HEK293 (cell line): ENCODE measurements at regions not wholly inside any gene's neighbourhood (a gene's known extent, or its start where the extent isn't known, plus 50 kb on each side); places are given as distances from the start of the nearest gene placed in this dataset.

ENCODE experiments used
- CTCF ChIA-PET: fragments of 350-600 bp; formaldehyde crosslinking; extraction: SDS; loops from one replicate; lab custom pipeline; 2021; ENCODE audit warnings: antibody characterized with exemption; lab: Yijun Ruan, JAX
- POLR2A ChIA-PET: fragments of 300-600 bp; formaldehyde crosslinking; extraction: SDS; loops from one replicate; lab custom pipeline; 2020; ENCODE audit warnings: antibody characterized with exemption, inconsistent platforms; lab: Yijun Ruan, JAX
- H3K27ac ChIP-seq: fragments of 200-500 bp; sonication (Bioruptor generic); 2 replicates; pipeline ENCODE4 v1.5.1; 2014; ENCODE audit warnings: low read depth, low read length, control low read depth, inconsistent platforms; ENCODE audit errors: extremely low read depth
- H3K36me3 ChIP-seq, 2 experiments: fragments of 200-500 bp in 1 of 2; sonication (Bioruptor generic) in 1 of 2; 1 replicate in 1 of 2; 2 replicates in 1 of 2; pipeline ENCODE4 v1.5.1; 2014 to 2017; ENCODE audit warnings: inconsistent platforms in 2 of 2, low read length in 2 of 2; ENCODE audit not compliant: control insufficient read depth in 2 of 2, insufficient read depth in 1 of 2
- H3K4me1 ChIP-seq: fragments of 200-500 bp; sonication (Bioruptor generic); 2 replicates; pipeline ENCODE4 v1.5.1; 2014; ENCODE audit warnings: mild to moderate bottlenecking, low read length, inconsistent platforms; ENCODE audit not compliant: control insufficient read depth, insufficient read depth
- H3K4me3 ChIP-seq: 2 replicates; pipeline ENCODE4 v1.5.1; 2011; ENCODE audit warnings: low read depth, mild to moderate bottlenecking, control low read depth, low read length, moderate library complexity
- H3K9me3 ChIP-seq: fragments of 200-500 bp; sonication (Bioruptor generic); 2 replicates; pipeline ENCODE4 v1.5.1; 2014; ENCODE audit warnings: low read depth, low read length, inconsistent platforms; ENCODE audit not compliant: control insufficient read depth, insufficient read depth
- BCL11A ChIP-seq: fragments of 450-650 bp; formaldehyde crosslinking; IDR thresholded peaks from 2 replicates; pipeline ENCODE4 v1.5.1; 2016; ENCODE audit warnings: low read depth, missing biosample characterization, missing genetic modification characterization
- GLIS2 ChIP-seq: fragments of 450-650 bp; formaldehyde crosslinking; IDR thresholded peaks from 2 replicates; pipeline ENCODE4 v1.5.1; 2016; ENCODE audit warnings: missing biosample characterization, missing genetic modification characterization
- HIC1 ChIP-seq: fragments of 450-650 bp; formaldehyde crosslinking; IDR thresholded peaks from 2 replicates; pipeline ENCODE4 v1.5.1; 2016; ENCODE audit warnings: missing biosample characterization, missing genetic modification characterization
- HOXA7 ChIP-seq: sonication (generic); formaldehyde crosslinking; IDR thresholded peaks from 2 replicates; pipeline ENCODE4 v1.8.1; 2022; ENCODE audit warnings: missing genetic modification reagents, borderline replicate concordance
- IKZF3 ChIP-seq: fragments of 450-650 bp; IDR thresholded peaks from 2 replicates; pipeline ENCODE4 v1.5.0; 2018; ENCODE audit warnings: missing biosample characterization, mild to moderate bottlenecking, missing genetic modification characterization, moderate library complexity
- SCRT1 ChIP-seq: fragments of 450-650 bp; formaldehyde crosslinking; IDR thresholded peaks from 2 replicates; pipeline ENCODE4 v1.5.1; 2016; ENCODE audit warnings: missing biosample characterization, missing genetic modification characterization, borderline replicate concordance
- SP7 ChIP-seq: fragments of 450-650 bp; formaldehyde crosslinking; IDR thresholded peaks from 2 replicates; pipeline ENCODE4 v1.5.1; 2016; ENCODE audit warnings: missing biosample characterization, missing genetic modification characterization
- ZBTB10 ChIP-seq: fragments of 450-650 bp; formaldehyde crosslinking; IDR thresholded peaks from 2 replicates; pipeline ENCODE4 v1.5.1; 2016; ENCODE audit warnings: missing biosample characterization, missing genetic modification characterization
- ZBTB17 ChIP-seq: fragments of 450-650 bp; formaldehyde crosslinking; IDR thresholded peaks from 2 replicates; pipeline ENCODE4 v1.5.1; 2016; ENCODE audit warnings: missing biosample characterization, missing genetic modification characterization
- ZBTB44 ChIP-seq: fragments of 450-650 bp; IDR thresholded peaks from 2 replicates; pipeline ENCODE4 v1.5.1; 2018; ENCODE audit warnings: missing biosample characterization, mild to moderate bottlenecking, missing genetic modification characterization
- ZEB2 ChIP-seq: fragments of 450-650 bp; formaldehyde crosslinking; IDR thresholded peaks from 2 replicates; pipeline ENCODE4 v1.5.1; 2016; ENCODE audit warnings: missing biosample characterization, missing genetic modification characterization
- ZFP3 ChIP-seq: fragments of 450-650 bp; formaldehyde crosslinking; IDR thresholded peaks from 2 replicates; pipeline ENCODE4 v1.5.1; 2016; ENCODE audit warnings: low read depth, missing biosample characterization, missing genetic modification characterization
- ZNF10 ChIP-seq: fragments of 450-650 bp; formaldehyde crosslinking; IDR thresholded peaks from 2 replicates; pipeline ENCODE4 v1.5.1; 2017; ENCODE audit warnings: missing biosample characterization, missing genetic modification characterization
- ZNF138 ChIP-seq: fragments of 450-650 bp; formaldehyde crosslinking; IDR thresholded peaks from 2 replicates; pipeline ENCODE4 v1.5.1; 2016; ENCODE audit warnings: missing biosample characterization, missing genetic modification characterization, borderline replicate concordance
- ZNF2 ChIP-seq: fragments of 450-650 bp; formaldehyde crosslinking; IDR thresholded peaks from 2 replicates; pipeline ENCODE4 v1.5.1; 2016; ENCODE audit warnings: missing biosample characterization, missing genetic modification characterization
- ZNF223 ChIP-seq: fragments of 450-650 bp; formaldehyde crosslinking; IDR thresholded peaks from 2 replicates; pipeline ENCODE4 v1.5.1; 2016; ENCODE audit warnings: missing biosample characterization, missing genetic modification characterization
- ZNF23 ChIP-seq: fragments of 450-650 bp; formaldehyde crosslinking; IDR thresholded peaks from 2 replicates; pipeline ENCODE4 v1.5.1; 2016; ENCODE audit warnings: missing biosample characterization, missing genetic modification characterization, borderline replicate concordance
- ZNF292 ChIP-seq: fragments of 450-650 bp; formaldehyde crosslinking; IDR thresholded peaks from 2 replicates; pipeline ENCODE4 v1.5.1; 2016; ENCODE audit warnings: low read depth, missing biosample characterization, missing genetic modification characterization, borderline replicate concordance
- ZNF366 ChIP-seq: fragments of 450-650 bp; formaldehyde crosslinking; conservative IDR thresholded peaks from 2 replicates; pipeline ENCODE4 v1.5.1; 2016; ENCODE audit warnings: missing biosample characterization, missing genetic modification characterization
- ZNF514 ChIP-seq: fragments of 450-650 bp; formaldehyde crosslinking; IDR thresholded peaks from 2 replicates; pipeline ENCODE4 v1.5.1; 2016; ENCODE audit warnings: missing biosample characterization, missing genetic modification characterization
- ZNF544 ChIP-seq: fragments of 450-650 bp; formaldehyde crosslinking; IDR thresholded peaks from 2 replicates; pipeline ENCODE4 v1.5.0; 2017; ENCODE audit warnings: missing biosample characterization, missing genetic modification characterization
- ZNF561 ChIP-seq: fragments of 450-650 bp; IDR thresholded peaks from 2 replicates; pipeline ENCODE4 v1.5.1; 2018; ENCODE audit warnings: missing biosample characterization, missing genetic modification characterization, borderline replicate concordance
- ZNF580 ChIP-seq: fragments of 450-650 bp; formaldehyde crosslinking; IDR thresholded peaks from 2 replicates; pipeline ENCODE4 v1.5.1; 2016; ENCODE audit warnings: missing biosample characterization, missing genetic modification characterization
- ZNF596 ChIP-seq: fragments of 450-650 bp; IDR thresholded peaks from 2 replicates; pipeline ENCODE4 v1.5.0; 2018; ENCODE audit warnings: missing biosample characterization, mild to moderate bottlenecking, missing genetic modification characterization, moderate library complexity
- ZNF626 ChIP-seq: fragments of 450-650 bp; sonication (Bioruptor Pico); formaldehyde crosslinking; IDR thresholded peaks from 2 replicates; pipeline ENCODE4 v1.5.1; 2018; ENCODE audit warnings: missing biosample characterization, missing genetic modification characterization, inconsistent platforms
- ZNF629 ChIP-seq: fragments of 450-650 bp; formaldehyde crosslinking; IDR thresholded peaks from 2 replicates; pipeline ENCODE4 v1.5.1; 2017; ENCODE audit warnings: missing biosample characterization, missing genetic modification characterization
- ZNF701 ChIP-seq: fragments of 450-650 bp; formaldehyde crosslinking; IDR thresholded peaks from 2 replicates; pipeline ENCODE4 v1.5.1; 2016; ENCODE audit warnings: missing biosample characterization, missing genetic modification characterization
- ZNF768 ChIP-seq: fragments of 450-650 bp; formaldehyde crosslinking; IDR thresholded peaks from 2 replicates; pipeline ENCODE4 v1.5.1; 2018; ENCODE audit warnings: missing biosample characterization, mild to moderate bottlenecking, missing genetic modification characterization
- ZNF843 ChIP-seq: fragments of 450-650 bp; formaldehyde crosslinking; IDR thresholded peaks from 2 replicates; pipeline ENCODE4 v1.5.1; 2016; ENCODE audit warnings: missing biosample characterization, missing genetic modification characterization
- ZXDB ChIP-seq: fragments of 450-650 bp; formaldehyde crosslinking; IDR thresholded peaks from 2 replicates; pipeline ENCODE4 v1.5.1; 2016; ENCODE audit warnings: missing biosample characterization, missing genetic modification characterization

GRCh38 chr20:40781327-40782042, 92.4 kb upstream of the MAFB start:
- CTCF ChIA-PET, result interaction anchor here (0.6 to 2.2 kb wide), 3 partner anchors 13 to 845 kb away, joined by 3 to 10 read pairs (median 3); no protein-coding TSS in a partner anchor
- TF ChIP-seq ZFP3 (tag by site-specific recombination) (no peak), ZBTB10 (tag by site-specific recombination) (no peak), ZNF843 (tag by site-specific recombination) (no peak), ZNF514 (no peak), ZNF23 (tag by site-specific recombination) (no peak), ZXDB (tag by site-specific recombination) (no peak), ZNF2 (no peak), ZEB2 (tag by site-specific recombination) (no peak), ZNF544 (tag by site-specific recombination) (no peak), SP7 (tag by site-specific recombination) (no peak)
- POLR2A ChIA-PET, result no interaction called here

GRCh38 chr20:40782043-40782368, 93.0 kb upstream of the MAFB start:
- H3K4me1 ChIP-seq, result no peaks in the 10 kb centered on the region
- no peak overlapping the region for H3K27ac ChIP-seq
- no peak overlapping the region for H3K4me3 ChIP-seq
- H3K9me3 ChIP-seq, result no peaks in the 10 kb centered on the region
- H3K36me3 ChIP-seq, result no peaks in the 10 kb centered on the region
- ChIA-PET POLR2A (no interaction called here), CTCF (interaction anchor here (0.6 to 2.2 kb wide), 4 partner anchors 14 to 41 kb away, joined by 3 to 10 read pairs (median 3); no protein-coding TSS in a partner anchor)
- no peak for TF ChIP-seq IKZF3 (tag by site-specific recombination)
- no peak for TF ChIP-seq ZNF292 (tag by site-specific recombination)
- TF ChIP-seq ZNF629, result no peak
- no peak for TF ChIP-seq SCRT1 (tag by site-specific recombination)
- no peak for TF ChIP-seq ZNF223 (tag by site-specific recombination)
- no peak for TF ChIP-seq HOXA7 (CRISPR knock-in tag)
- TF ChIP-seq BCL11A (tag by site-specific recombination), result no peak
- TF ChIP-seq ZNF701 (tag by site-specific recombination), result no peak
- TF ChIP-seq ZNF366 (tag by site-specific recombination), result no peak
- no peak for TF ChIP-seq ZNF626 (tag by site-specific recombination)
- TF ChIP-seq ZNF10 (tag by site-specific recombination), result no peak
- TF ChIP-seq ZNF580, result no peak
- TF ChIP-seq ZBTB17, result no peak
- no peak for TF ChIP-seq ZBTB44 (tag by site-specific recombination)
- no peak for TF ChIP-seq ZNF768 (tag by site-specific recombination)
- no peak for TF ChIP-seq GLIS2 (tag by site-specific recombination)
- TF ChIP-seq HIC1, result no peak
- TF ChIP-seq ZNF561 (tag by site-specific recombination), result no peak
- no peak for TF ChIP-seq ZNF138 (tag by site-specific recombination)
- no peak for TF ChIP-seq ZNF596 (tag by site-specific recombination)

More at GRCh38 chr20:40781327-40782042, 92.4 kb upstream of the MAFB start:
- H3K36me3 ChIP-seq, result no peaks in the 10 kb centered on the region
- no peaks in the 10 kb centered on the region for H3K4me1 ChIP-seq
- H3K27ac ChIP-seq, result no peak overlapping the region
- H3K4me3 ChIP-seq, result no peak overlapping the region
- no peaks in the 10 kb centered on the region for H3K9me3 ChIP-seq
